ENCODE measurements at regions not wholly inside any gene's neighbourhood (a gene's known extent, or its start where the extent isn't known, plus 50 kb on each side); places are given as distances from the start of the nearest gene placed in this dataset.

GRCh38 chr7:155138204-155138603, 68.1 kb downstream of the HTR5A start:
- DNase-seq (ENCODE audit: low read depth): no peak
- H3K4me3 ChIP-seq (ENCODE audit: low read length): no peak overlapping the region
- no peak for TF ChIP-seq CTCF (IDR thresholded peaks at IDR 0.05; ENCODE audit: insufficient read depth, low read depth, low read length, missing control alignments)

GRCh38 chr7:155141562-155141961, 71.4 kb downstream of the HTR5A start:
- DNase-seq (ENCODE audit: low read depth): no peak
- no peak for TF ChIP-seq CTCF (IDR thresholded peaks at IDR 0.05; ENCODE audit: insufficient read depth, low read depth, low read length, missing control alignments)
- no peak overlapping the region for H3K4me3 ChIP-seq (ENCODE audit: low read length)

GRCh38 chr7:155143381-155143780, 73.3 kb downstream of the HTR5A start:
- no peak for TF ChIP-seq CTCF (IDR thresholded peaks at IDR 0.05; ENCODE audit: insufficient read depth, low read depth, low read length, missing control alignments)
- no peak overlapping the region for H3K4me3 ChIP-seq (ENCODE audit: low read length)
- DNase-seq (ENCODE audit: low read depth): no peak

- no peak for TF ChIP-seq CTCF (IDR thresholded peaks at IDR 0.05; ENCODE audit: insufficient read depth, low read depth, low read length, missing control alignments)
- DNase-seq (ENCODE audit: low read depth): no peak
- H3K4me3 ChIP-seq (ENCODE audit: low read length): no peak overlapping the region
These were observed 74.2 kb downstream of the HTR5A start for GRCh38 chr7:155144371-155144770.

- no peak for TF ChIP-seq CTCF (IDR thresholded peaks at IDR 0.05; ENCODE audit: insufficient read depth, low read depth, low read length, missing control alignments)
- H3K4me3 ChIP-seq (ENCODE audit: low read length): no peak overlapping the region
- no peak for DNase-seq (ENCODE audit: low read depth)
These were observed 75.5 kb downstream of the HTR5A start for GRCh38 chr7:155145477-155146255.

- no peak for DNase-seq (ENCODE audit: low read depth)
- H3K4me3 ChIP-seq (ENCODE audit: low read length): no peak overlapping the region
- TF ChIP-seq CTCF (IDR thresholded peaks at IDR 0.05; ENCODE audit: insufficient read depth, low read depth, low read length, missing control alignments): no peak
These were observed 77.0 kb downstream of the HTR5A start for GRCh38 chr7:155147172-155147571.

GRCh38 chr7:155147624-155148023, 77.5 kb downstream of the HTR5A start:
- no peak overlapping the region for H3K4me3 ChIP-seq (ENCODE audit: low read length)
- no peak for DNase-seq (ENCODE audit: low read depth)
- no peak for TF ChIP-seq CTCF (IDR thresholded peaks at IDR 0.05; ENCODE audit: insufficient read depth, low read depth, low read length, missing control alignments)
